ENCODE measurements at regions not wholly inside any gene's neighbourhood (a gene's known extent, or its start where the extent isn't known, plus 50 kb on each side); places are given as distances from the start of the nearest gene placed in this dataset.

DNA sequence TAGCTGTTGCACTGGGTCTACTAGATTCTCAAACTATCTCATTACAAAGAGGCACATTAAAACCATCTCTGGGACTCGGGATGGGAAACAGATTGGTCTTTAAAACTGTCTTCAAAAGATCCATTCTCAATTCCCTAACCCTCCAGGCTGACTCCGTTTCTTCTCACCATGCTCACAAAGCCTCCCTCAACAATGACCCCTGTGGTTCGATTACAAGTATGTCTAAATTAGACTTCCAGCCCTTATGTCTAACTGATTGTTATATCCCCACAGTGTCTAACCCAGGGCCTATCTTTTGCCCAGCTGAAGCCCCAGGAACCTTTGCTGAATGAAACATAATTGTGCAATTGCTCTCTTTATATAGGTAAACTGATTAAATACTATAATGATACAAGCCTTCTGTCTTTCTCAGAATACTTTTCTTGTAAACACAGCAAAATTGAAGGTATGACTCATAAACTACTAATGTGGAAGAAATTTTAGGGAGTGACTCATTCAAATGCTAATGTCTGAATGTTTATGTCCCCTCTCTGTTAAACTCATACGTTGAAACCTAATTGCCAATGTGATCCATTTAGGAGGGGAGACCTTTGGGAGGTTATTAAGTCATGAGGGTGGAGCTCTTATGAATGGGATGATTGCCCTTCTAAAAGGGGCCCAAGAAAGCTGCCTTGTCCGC, 65.6 kb upstream of the DAB1 start:
- TF ChIP-seq, protein P1, sequence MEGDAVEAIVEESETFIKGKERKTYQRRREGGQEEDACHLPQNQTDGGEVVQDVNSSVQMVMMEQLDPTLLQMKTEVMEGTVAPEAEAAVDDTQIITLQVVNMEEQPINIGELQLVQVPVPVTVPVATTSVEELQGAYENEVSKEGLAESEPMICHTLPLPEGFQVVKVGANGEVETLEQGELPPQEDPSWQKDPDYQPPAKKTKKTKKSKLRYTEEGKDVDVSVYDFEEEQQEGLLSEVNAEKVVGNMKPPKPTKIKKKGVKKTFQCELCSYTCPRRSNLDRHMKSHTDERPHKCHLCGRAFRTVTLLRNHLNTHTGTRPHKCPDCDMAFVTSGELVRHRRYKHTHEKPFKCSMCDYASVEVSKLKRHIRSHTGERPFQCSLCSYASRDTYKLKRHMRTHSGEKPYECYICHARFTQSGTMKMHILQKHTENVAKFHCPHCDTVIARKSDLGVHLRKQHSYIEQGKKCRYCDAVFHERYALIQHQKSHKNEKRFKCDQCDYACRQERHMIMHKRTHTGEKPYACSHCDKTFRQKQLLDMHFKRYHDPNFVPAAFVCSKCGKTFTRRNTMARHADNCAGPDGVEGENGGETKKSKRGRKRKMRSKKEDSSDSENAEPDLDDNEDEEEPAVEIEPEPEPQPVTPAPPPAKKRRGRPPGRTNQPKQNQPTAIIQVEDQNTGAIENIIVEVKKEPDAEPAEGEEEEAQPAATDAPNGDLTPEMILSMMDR (IDR thresholded peaks at IDR 0.05), result no peak
- no peak for TF ChIP-seq POLR2A (IDR thresholded peaks at IDR 0.05)
